ENCODE measurements at regions not wholly inside any gene's neighbourhood (a gene's known extent, or its start where the extent isn't known, plus 50 kb on each side); places are given as distances from the start of the nearest gene placed in this dataset.
A peak's percentile ranks its signal among the peaks of the same experiment; 100 is the strongest.

DNA sequence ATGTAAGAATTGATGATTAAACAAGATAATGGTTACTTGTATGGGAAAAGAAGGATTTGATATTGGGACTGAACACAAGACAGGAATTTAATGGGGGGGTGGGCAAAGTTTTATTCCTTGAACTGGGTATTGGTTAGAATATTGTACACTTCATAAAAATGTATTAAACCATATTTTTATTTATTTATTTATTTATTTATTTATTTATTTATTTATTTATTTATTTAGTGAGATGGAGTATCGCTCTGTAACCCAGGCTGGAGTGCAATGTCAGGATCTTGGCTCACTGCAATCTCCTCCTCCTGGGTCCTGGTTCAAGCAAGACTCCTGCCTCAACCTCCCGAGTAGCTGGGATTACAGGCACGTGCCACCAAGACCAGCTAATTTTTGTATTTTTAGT, 287.1 kb upstream of the SLITRK5 start:
- DNase-seq (ENCODE audit: low spot score): no peak
- Mint-ChIP-seq H3K36me3 (no peaks in the 10 kb centered on the region), H3K27me3 (ENCODE audit: low read depth) (no peaks in the 10 kb centered on the region; the same call in 1 of the 2 replicates)

GRCh38 chr13:87393358-87393757, 277.8 kb upstream of the SLITRK5 start:
- Mint-ChIP-seq H3K27ac (no peak overlapping the region), H3K4me3 (no peak overlapping the region), H3K36me3 (no peaks in the 10 kb centered on the region), H3K4me1 (no peaks in the 10 kb centered on the region), H3K27me3 (ENCODE audit: low read depth) (no peaks in the 10 kb centered on the region), H3K9me3 (no peaks in the 10 kb centered on the region)
- no peak for DNase-seq (ENCODE audit: low spot score)
- ATAC-seq: no peak
- CTCF ChIA-PET: no interaction called here
- POLR2A ChIA-PET: interaction anchor here (1.1 kb wide), 1 partner anchor 34 kb away, joined by 3 read pairs; no protein-coding TSS in a partner anchor
- no peak for TF ChIP-seq IRF2 (CRISPR knock-in tag; IDR thresholded peaks at IDR 0.05; ENCODE audit: borderline replicate concordance, low read depth)
- TF ChIP-seq NFATC4 (CRISPR knock-in tag; IDR thresholded peaks at IDR 0.05): no peak
- TF ChIP-seq, protein P1, sequence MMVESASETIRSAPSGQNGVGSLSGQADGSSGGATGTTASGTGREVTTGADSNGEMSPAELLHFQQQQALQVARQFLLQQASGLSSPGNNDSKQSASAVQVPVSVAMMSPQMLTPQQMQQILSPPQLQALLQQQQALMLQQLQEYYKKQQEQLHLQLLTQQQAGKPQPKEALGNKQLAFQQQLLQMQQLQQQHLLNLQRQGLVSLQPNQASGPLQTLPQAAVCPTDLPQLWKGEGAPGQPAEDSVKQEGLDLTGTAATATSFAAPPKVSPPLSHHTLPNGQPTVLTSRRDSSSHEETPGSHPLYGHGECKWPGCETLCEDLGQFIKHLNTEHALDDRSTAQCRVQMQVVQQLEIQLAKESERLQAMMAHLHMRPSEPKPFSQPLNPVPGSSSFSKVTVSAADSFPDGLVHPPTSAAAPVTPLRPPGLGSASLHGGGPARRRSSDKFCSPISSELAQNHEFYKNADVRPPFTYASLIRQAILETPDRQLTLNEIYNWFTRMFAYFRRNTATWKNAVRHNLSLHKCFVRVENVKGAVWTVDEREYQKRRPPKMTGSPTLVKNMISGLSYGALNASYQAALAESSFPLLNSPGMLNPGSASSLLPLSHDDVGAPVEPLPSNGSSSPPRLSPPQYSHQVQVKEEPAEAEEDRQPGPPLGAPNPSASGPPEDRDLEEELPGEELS (CRISPR knock-in tag; IDR thresholded peaks at IDR 0.05): no peak
- TF ChIP-seq, protein P2, sequence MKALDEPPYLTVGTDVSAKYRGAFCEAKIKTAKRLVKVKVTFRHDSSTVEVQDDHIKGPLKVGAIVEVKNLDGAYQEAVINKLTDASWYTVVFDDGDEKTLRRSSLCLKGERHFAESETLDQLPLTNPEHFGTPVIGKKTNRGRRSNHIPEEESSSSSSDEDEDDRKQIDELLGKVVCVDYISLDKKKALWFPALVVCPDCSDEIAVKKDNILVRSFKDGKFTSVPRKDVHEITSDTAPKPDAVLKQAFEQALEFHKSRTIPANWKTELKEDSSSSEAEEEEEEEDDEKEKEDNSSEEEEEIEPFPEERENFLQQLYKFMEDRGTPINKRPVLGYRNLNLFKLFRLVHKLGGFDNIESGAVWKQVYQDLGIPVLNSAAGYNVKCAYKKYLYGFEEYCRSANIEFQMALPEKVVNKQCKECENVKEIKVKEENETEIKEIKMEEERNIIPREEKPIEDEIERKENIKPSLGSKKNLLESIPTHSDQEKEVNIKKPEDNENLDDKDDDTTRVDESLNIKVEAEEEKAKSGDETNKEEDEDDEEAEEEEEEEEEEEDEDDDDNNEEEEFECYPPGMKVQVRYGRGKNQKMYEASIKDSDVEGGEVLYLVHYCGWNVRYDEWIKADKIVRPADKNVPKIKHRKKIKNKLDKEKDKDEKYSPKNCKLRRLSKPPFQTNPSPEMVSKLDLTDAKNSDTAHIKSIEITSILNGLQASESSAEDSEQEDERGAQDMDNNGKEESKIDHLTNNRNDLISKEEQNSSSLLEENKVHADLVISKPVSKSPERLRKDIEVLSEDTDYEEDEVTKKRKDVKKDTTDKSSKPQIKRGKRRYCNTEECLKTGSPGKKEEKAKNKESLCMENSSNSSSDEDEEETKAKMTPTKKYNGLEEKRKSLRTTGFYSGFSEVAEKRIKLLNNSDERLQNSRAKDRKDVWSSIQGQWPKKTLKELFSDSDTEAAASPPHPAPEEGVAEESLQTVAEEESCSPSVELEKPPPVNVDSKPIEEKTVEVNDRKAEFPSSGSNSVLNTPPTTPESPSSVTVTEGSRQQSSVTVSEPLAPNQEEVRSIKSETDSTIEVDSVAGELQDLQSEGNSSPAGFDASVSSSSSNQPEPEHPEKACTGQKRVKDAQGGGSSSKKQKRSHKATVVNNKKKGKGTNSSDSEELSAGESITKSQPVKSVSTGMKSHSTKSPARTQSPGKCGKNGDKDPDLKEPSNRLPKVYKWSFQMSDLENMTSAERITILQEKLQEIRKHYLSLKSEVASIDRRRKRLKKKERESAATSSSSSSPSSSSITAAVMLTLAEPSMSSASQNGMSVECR (CRISPR knock-in tag; IDR thresholded peaks at IDR 0.05; ENCODE audit: borderline replicate concordance): no peak
- TF ChIP-seq, protein P3, sequence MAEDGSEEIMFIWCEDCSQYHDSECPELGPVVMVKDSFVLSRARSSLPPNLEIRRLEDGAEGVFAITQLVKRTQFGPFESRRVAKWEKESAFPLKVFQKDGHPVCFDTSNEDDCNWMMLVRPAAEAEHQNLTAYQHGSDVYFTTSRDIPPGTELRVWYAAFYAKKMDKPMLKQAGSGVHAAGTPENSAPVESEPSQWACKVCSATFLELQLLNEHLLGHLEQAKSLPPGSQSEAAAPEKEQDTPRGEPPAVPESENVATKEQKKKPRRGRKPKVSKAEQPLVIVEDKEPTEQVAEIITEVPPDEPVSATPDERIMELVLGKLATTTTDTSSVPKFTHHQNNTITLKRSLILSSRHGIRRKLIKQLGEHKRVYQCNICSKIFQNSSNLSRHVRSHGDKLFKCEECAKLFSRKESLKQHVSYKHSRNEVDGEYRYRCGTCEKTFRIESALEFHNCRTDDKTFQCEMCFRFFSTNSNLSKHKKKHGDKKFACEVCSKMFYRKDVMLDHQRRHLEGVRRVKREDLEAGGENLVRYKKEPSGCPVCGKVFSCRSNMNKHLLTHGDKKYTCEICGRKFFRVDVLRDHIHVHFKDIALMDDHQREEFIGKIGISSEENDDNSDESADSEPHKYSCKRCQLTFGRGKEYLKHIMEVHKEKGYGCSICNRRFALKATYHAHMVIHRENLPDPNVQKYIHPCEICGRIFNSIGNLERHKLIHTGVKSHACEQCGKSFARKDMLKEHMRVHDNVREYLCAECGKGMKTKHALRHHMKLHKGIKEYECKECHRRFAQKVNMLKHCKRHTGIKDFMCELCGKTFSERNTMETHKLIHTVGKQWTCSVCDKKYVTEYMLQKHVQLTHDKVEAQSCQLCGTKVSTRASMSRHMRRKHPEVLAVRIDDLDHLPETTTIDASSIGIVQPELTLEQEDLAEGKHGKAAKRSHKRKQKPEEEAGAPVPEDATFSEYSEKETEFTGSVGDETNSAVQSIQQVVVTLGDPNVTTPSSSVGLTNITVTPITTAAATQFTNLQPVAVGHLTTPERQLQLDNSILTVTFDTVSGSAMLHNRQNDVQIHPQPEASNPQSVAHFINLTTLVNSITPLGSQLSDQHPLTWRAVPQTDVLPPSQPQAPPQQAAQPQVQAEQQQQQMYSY (CRISPR knock-in tag; IDR thresholded peaks at IDR 0.05): no peak
- TF ChIP-seq ZNF671 (CRISPR knock-in tag; IDR thresholded peaks at IDR 0.05): no peak
- no peak for TF ChIP-seq FOXK1 (CRISPR knock-in tag; IDR thresholded peaks at IDR 0.05)
- TF ChIP-seq SMAD3 (CRISPR knock-in tag; IDR thresholded peaks at IDR 0.05; ENCODE audit: borderline replicate concordance): no peak
- TF ChIP-seq, protein P4, sequence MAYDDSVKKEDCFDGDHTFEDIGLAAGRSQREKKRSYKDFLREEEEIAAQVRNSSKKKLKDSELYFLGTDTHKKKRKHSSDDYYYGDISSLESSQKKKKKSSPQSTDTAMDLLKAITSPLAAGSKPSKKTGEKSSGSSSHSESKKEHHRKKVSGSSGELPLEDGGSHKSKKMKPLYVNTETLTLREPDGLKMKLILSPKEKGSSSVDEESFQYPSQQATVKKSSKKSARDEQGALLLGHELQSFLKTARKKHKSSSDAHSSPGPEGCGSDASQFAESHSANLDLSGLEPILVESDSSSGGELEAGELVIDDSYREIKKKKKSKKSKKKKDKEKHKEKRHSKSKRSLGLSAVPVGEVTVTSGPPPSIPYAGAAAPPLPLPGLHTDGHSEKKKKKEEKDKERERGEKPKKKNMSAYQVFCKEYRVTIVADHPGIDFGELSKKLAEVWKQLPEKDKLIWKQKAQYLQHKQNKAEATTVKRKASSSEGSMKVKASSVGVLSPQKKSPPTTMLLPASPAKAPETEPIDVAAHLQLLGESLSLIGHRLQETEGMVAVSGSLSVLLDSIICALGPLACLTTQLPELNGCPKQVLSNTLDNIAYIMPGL (CRISPR knock-in tag; IDR thresholded peaks at IDR 0.05): no peak
- no peak for TF ChIP-seq GRHL2 (CRISPR knock-in tag; IDR thresholded peaks at IDR 0.05; ENCODE audit: insufficient replicate concordance, severe bottlenecking)
- no peak for TF ChIP-seq CREM (CRISPR knock-in tag; IDR thresholded peaks at IDR 0.05)
- no peak for TF ChIP-seq TEAD1 (CRISPR knock-in tag; IDR thresholded peaks at IDR 0.05)
- TF ChIP-seq ETV6 (CRISPR knock-in tag; IDR thresholded peaks at IDR 0.05): no peak
- no peak for TF ChIP-seq TCF7 (CRISPR knock-in tag; IDR thresholded peaks at IDR 0.05; ENCODE audit: low read depth)

More for the DNA sequence above, 287.1 kb upstream of the SLITRK5 start:
- H3K9me3 Mint-ChIP-seq: peaks cover 9% of the 10 kb centered on the region
- no peak overlapping the region for H3K4me3 Mint-ChIP-seq
- no peak for ATAC-seq
- no peak overlapping the region for H3K27ac Mint-ChIP-seq
- ChIA-PET POLR2A (no interaction called here), CTCF (no interaction called here)
- H3K4me1 Mint-ChIP-seq: no peaks in the 10 kb centered on the region
- TF ChIP-seq HMGA2 (CRISPR knock-in tag; IDR thresholded peaks at IDR 0.05) (peak; percentile 15; the same call in 1 of the 2 replicates), AFF4 (CRISPR knock-in tag; IDR thresholded peaks at IDR 0.05; ENCODE audit: borderline replicate concordance) (no peak)

Measured in WTC11 (cell line).